ENCODE measurements at regions not wholly inside any gene's neighbourhood (a gene's known extent, or its start where the extent isn't known, plus 50 kb on each side); places are given as distances from the start of the nearest gene placed in this dataset.

GRCh38 chr9:1274334-1274733, 224.2 kb downstream of the DMRT2 start:
- RAD21 ChIA-PET (ENCODE audit: low non-redundant PET in 1 of 2, low total read pairs in 2 of 2, uncharacterized antibody in 2 of 2, unreplicated experiment in 2 of 2): no interaction called here

GRCh38 chr9:1276474-1276873, 226.3 kb downstream of the DMRT2 start:
- Histone ChIP-seq H3K27me3 (ENCODE audit: insufficient read depth, low read length) (no peaks in the 10 kb centered on the region), H2AFZ (ENCODE audit: low read depth, low read length, poor library complexity, severe bottlenecking) (no peak overlapping the region), H3K4me2 (ENCODE audit: low read length) (no peak overlapping the region), H3K79me2 (ENCODE audit: insufficient read depth, low read length) (no peaks in the 10 kb centered on the region), H3K9me2 (ENCODE audit: insufficient read depth) (no peaks in the 10 kb centered on the region), H3K27ac (ENCODE audit: low read depth, low read length) (no peak overlapping the region), H4K20me1 (ENCODE audit: insufficient read depth) (no peaks in the 10 kb centered on the region), H3K4me1 (ENCODE audit: control insufficient read depth in 1 of 2, insufficient read depth in 2 of 2, low read length in 2 of 2) (no peaks in the 10 kb centered on the region), H3K9ac (ENCODE audit: low read length) (no peak overlapping the region), H3K9me3 (ENCODE audit: control insufficient read depth in 1 of 2, insufficient read depth in 1 of 2, low read depth in 1 of 2, low read length in 2 of 2) (peaks cover 4 to 18% of the 10 kb centered on the region in 2 experiments; a peak in 2 of 4 replicates), H3K4me3 (replicated peaks in 1 of 2; ENCODE audit: low read depth in 1 of 2, low read length in 2 of 2) (no peak overlapping the region), H3K36me3 (ENCODE audit: control insufficient read depth in 1 of 2, insufficient read depth in 2 of 2, low read length in 2 of 2) (no peaks in the 10 kb centered on the region)
- ATAC-seq (no peak), DNase-seq (ENCODE audit: low read depth, low spot score) (no peak)
- ChIA-PET RAD21 (ENCODE audit: low non-redundant PET in 1 of 2, low total read pairs in 2 of 2, uncharacterized antibody in 2 of 2, unreplicated experiment in 2 of 2) (no interaction called here), CTCF (no interaction called here), POLR2A (no interaction called here)
- BruUV-seq (replicated peaks): no TSS peak
- intact Hi-C loops (cut with micrococcal nuclease): no loop called here
- no peak for TF ChIP-seq POLR2AphosphoS5 (IDR thresholded peaks at IDR 0.05; ENCODE audit: low read depth, low read length)
- TF ChIP-seq FOSL1 (IDR thresholded peaks at IDR 0.05; ENCODE audit: low read depth): no peak
- no peak for TF ChIP-seq EZH2 (IDR thresholded peaks at IDR 0.05)
- TF ChIP-seq ZFX (IDR thresholded peaks at IDR 0.05): no peak
- no peak for TF ChIP-seq YY1 (IDR thresholded peaks at IDR 0.05; ENCODE audit: extremely low read depth, insufficient replicate concordance, low read depth, low read length)
- TF ChIP-seq, protein P1, sequence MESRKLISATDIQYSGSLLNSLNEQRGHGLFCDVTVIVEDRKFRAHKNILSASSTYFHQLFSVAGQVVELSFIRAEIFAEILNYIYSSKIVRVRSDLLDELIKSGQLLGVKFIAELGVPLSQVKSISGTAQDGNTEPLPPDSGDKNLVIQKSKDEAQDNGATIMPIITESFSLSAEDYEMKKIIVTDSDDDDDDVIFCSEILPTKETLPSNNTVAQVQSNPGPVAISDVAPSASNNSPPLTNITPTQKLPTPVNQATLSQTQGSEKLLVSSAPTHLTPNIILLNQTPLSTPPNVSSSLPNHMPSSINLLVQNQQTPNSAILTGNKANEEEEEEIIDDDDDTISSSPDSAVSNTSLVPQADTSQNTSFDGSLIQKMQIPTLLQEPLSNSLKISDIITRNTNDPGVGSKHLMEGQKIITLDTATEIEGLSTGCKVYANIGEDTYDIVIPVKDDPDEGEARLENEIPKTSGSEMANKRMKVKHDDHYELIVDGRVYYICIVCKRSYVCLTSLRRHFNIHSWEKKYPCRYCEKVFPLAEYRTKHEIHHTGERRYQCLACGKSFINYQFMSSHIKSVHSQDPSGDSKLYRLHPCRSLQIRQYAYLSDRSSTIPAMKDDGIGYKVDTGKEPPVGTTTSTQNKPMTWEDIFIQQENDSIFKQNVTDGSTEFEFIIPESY (IDR thresholded peaks at IDR 0.05; ENCODE audit: extremely low read depth, insufficient replicate concordance, low read length): no peak
- TF ChIP-seq, protein P2, sequence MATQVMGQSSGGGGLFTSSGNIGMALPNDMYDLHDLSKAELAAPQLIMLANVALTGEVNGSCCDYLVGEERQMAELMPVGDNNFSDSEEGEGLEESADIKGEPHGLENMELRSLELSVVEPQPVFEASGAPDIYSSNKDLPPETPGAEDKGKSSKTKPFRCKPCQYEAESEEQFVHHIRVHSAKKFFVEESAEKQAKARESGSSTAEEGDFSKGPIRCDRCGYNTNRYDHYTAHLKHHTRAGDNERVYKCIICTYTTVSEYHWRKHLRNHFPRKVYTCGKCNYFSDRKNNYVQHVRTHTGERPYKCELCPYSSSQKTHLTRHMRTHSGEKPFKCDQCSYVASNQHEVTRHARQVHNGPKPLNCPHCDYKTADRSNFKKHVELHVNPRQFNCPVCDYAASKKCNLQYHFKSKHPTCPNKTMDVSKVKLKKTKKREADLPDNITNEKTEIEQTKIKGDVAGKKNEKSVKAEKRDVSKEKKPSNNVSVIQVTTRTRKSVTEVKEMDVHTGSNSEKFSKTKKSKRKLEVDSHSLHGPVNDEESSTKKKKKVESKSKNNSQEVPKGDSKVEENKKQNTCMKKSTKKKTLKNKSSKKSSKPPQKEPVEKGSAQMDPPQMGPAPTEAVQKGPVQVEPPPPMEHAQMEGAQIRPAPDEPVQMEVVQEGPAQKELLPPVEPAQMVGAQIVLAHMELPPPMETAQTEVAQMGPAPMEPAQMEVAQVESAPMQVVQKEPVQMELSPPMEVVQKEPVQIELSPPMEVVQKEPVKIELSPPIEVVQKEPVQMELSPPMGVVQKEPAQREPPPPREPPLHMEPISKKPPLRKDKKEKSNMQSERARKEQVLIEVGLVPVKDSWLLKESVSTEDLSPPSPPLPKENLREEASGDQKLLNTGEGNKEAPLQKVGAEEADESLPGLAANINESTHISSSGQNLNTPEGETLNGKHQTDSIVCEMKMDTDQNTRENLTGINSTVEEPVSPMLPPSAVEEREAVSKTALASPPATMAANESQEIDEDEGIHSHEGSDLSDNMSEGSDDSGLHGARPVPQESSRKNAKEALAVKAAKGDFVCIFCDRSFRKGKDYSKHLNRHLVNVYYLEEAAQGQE (IDR thresholded peaks at IDR 0.05; ENCODE audit: low read depth): no peak
- no peak for TF ChIP-seq SRF (IDR thresholded peaks at IDR 0.05; ENCODE audit: low read depth)
- no peak for TF ChIP-seq POLR2A (IDR thresholded peaks at IDR 0.05; ENCODE audit: borderline replicate concordance, extremely low read depth, insufficient read depth, insufficient read length)
- TF ChIP-seq CEBPB (IDR thresholded peaks at IDR 0.05; ENCODE audit: low read depth): no peak
- no peak for TF ChIP-seq ELF1 (IDR thresholded peaks at IDR 0.05; ENCODE audit: borderline replicate concordance, low read depth)
- no peak for TF ChIP-seq SIN3A (IDR thresholded peaks at IDR 0.05; ENCODE audit: low read depth)

More at GRCh38 chr9:1274334-1274733, 224.2 kb downstream of the DMRT2 start:
- Histone ChIP-seq H3K4me2 (ENCODE audit: low read length) (no peak overlapping the region), H3K9me2 (ENCODE audit: insufficient read depth) (no peaks in the 10 kb centered on the region), H3K4me3 (replicated peaks in 1 of 2; ENCODE audit: low read depth in 1 of 2, low read length in 2 of 2) (no peak overlapping the region), H3K27me3 (ENCODE audit: insufficient read depth, low read length) (no peaks in the 10 kb centered on the region), H3K9me3 (ENCODE audit: control insufficient read depth in 1 of 2, insufficient read depth in 1 of 2, low read depth in 1 of 2, low read length in 2 of 2) (peaks cover 4 to 17% of the 10 kb centered on the region in 2 experiments; a peak in 2 of 4 replicates), H3K4me1 (ENCODE audit: control insufficient read depth in 1 of 2, insufficient read depth in 2 of 2, low read length in 2 of 2) (no peaks in the 10 kb centered on the region), H3K9ac (ENCODE audit: low read length) (no peak overlapping the region), H3K79me2 (ENCODE audit: insufficient read depth, low read length) (no peaks in the 10 kb centered on the region), H4K20me1 (ENCODE audit: insufficient read depth) (no peaks in the 10 kb centered on the region), H3K27ac (ENCODE audit: low read depth, low read length) (no peak overlapping the region), H3K36me3 (ENCODE audit: control insufficient read depth in 1 of 2, insufficient read depth in 2 of 2, low read length in 2 of 2) (no peaks in the 10 kb centered on the region), H2AFZ (ENCODE audit: low read depth, low read length, poor library complexity, severe bottlenecking) (no peak overlapping the region)
- ChIA-PET POLR2A (no interaction called here), CTCF (no interaction called here)
- DNase-seq (ENCODE audit: low read depth, low spot score) (no peak), ATAC-seq (no peak)
- no TSS peak for BruUV-seq (replicated peaks)
- intact Hi-C loops (cut with micrococcal nuclease): no loop called here
- TF ChIP-seq JUND (IDR thresholded peaks at IDR 0.05) (no peak), ATF3 (IDR thresholded peaks at IDR 0.05) (no peak), CBX3 (IDR thresholded peaks at IDR 0.05; ENCODE audit: low read depth) (no peak), TCF7L2 (IDR thresholded peaks at IDR 0.05; ENCODE audit: borderline replicate concordance, extremely low read depth, insufficient read depth, insufficient read length) (no peak)

All from HCT116 (cell line).